SK-N-SH (cell line): ENCODE measurements at regions not wholly inside any gene's neighbourhood (a gene's known extent, or its start where the extent isn't known, plus 50 kb on each side); places are given as distances from the start of the nearest gene placed in this dataset.

Experiments used
- CTCF ChIP-seq: fragments of 200-600 bp; sonication (generic); IDR thresholded peaks from 2 replicates; pipeline ENCODE4 v1.6.1; 2017; ENCODE audit warnings: antibody characterized with exemption, mild to moderate bottlenecking, moderate library complexity
- EP300 ChIP-seq, 2 experiments: IDR thresholded peaks; 2 replicates each; pipeline versions ENCODE4 v1.4.0 to v1.6.1; 2012; ENCODE audit warnings: borderline replicate concordance in 1 of 2, low read depth in 1 of 2, low read length in 1 of 2
- GABPA ChIP-seq: IDR thresholded peaks from 2 replicates; pipeline ENCODE4 v1.4.0; 2012; ENCODE audit warnings: low read depth, mild to moderate bottlenecking
- IRF3 ChIP-seq: fragments of 150-350 bp; IDR thresholded peaks from 2 replicates; pipeline ENCODE4 v1.6.1; 2016; ENCODE audit warnings: mild to moderate bottlenecking, low read depth, low read length
- JUND ChIP-seq: IDR thresholded peaks from 2 replicates; pipeline ENCODE4 v1.4.0; 2012
- MXI1 ChIP-seq: IDR thresholded peaks from 2 replicates; pipeline ENCODE4 v1.6.1; 2012; ENCODE audit warnings: mild to moderate bottlenecking, low read depth, low read length, improper control_type of control experiment
- PBX3 ChIP-seq: IDR thresholded peaks from 2 replicates; pipeline ENCODE4; 2012
- POLR2AphosphoS5 ChIP-seq: IDR thresholded peaks from 2 replicates; pipeline ENCODE4 v1.6.1; 2012; ENCODE audit warnings: low read depth, low read length
- RAD21 ChIP-seq: IDR thresholded peaks from 2 replicates; pipeline ENCODE4 v1.6.1; 2012; ENCODE audit warnings: mild to moderate bottlenecking, low read length
- RCOR1 ChIP-seq: fragments of 150-350 bp; IDR thresholded peaks from 2 replicates; pipeline ENCODE4 v1.6.1; 2017; ENCODE audit warnings: antibody characterized with exemption, low read length
- TAF1 ChIP-seq: IDR thresholded peaks from 2 replicates; pipeline ENCODE4 v1.6.1; 2012; ENCODE audit warnings: low read depth, mild to moderate bottlenecking, low read length, moderate library complexity, borderline replicate concordance
- YY1 ChIP-seq: IDR thresholded peaks from 2 replicates; pipeline ENCODE4 v1.4.0; 2012; ENCODE audit warnings: low read depth, mild to moderate bottlenecking
- TF ChIP-seq, protein P1 (sequence below): IDR thresholded peaks from 2 replicates; pipeline ENCODE4 v1.4.0; 2012; ENCODE audit warnings: low read depth, borderline replicate concordance
- TF ChIP-seq, protein P2 (sequence below): fragments of 150-350 bp; IDR thresholded peaks from 2 replicates; pipeline ENCODE4 v1.6.1; 2017; ENCODE audit warnings: antibody characterized with exemption, low read length, low read depth, borderline replicate concordance

GRCh38 chr1:60262701-60263100 lies 189.1 kb upstream of the C1orf87 start:
- TF ChIP-seq TAF1 (no peak), MXI1 (no peak), EP300 (IDR thresholded peaks at IDR 0.05; ENCODE audit: borderline replicate concordance in 1 of 2, low read depth in 1 of 2, low read length in 1 of 2) (no peak), POLR2AphosphoS5 (no peak), CTCF (no peak), PBX3 (no peak), RCOR1 (no peak), RAD21 (no peak), JUND (no peak), IRF3 (no peak), GABPA (no peak), YY1 (no peak)
- TF ChIP-seq, protein P1, sequence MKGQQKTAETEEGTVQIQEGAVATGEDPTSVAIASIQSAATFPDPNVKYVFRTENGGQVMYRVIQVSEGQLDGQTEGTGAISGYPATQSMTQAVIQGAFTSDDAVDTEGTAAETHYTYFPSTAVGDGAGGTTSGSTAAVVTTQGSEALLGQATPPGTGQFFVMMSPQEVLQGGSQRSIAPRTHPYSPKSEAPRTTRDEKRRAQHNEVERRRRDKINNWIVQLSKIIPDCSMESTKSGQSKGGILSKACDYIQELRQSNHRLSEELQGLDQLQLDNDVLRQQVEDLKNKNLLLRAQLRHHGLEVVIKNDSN: no peak
- TF ChIP-seq, protein P2, sequence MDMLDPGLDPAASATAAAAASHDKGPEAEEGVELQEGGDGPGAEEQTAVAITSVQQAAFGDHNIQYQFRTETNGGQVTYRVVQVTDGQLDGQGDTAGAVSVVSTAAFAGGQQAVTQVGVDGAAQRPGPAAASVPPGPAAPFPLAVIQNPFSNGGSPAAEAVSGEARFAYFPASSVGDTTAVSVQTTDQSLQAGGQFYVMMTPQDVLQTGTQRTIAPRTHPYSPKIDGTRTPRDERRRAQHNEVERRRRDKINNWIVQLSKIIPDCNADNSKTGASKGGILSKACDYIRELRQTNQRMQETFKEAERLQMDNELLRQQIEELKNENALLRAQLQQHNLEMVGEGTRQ: no peak
